ENCODE measurements at regions not wholly inside any gene's neighbourhood (a gene's known extent, or its start where the extent isn't known, plus 50 kb on each side); places are given as distances from the start of the nearest gene placed in this dataset.

DNA sequence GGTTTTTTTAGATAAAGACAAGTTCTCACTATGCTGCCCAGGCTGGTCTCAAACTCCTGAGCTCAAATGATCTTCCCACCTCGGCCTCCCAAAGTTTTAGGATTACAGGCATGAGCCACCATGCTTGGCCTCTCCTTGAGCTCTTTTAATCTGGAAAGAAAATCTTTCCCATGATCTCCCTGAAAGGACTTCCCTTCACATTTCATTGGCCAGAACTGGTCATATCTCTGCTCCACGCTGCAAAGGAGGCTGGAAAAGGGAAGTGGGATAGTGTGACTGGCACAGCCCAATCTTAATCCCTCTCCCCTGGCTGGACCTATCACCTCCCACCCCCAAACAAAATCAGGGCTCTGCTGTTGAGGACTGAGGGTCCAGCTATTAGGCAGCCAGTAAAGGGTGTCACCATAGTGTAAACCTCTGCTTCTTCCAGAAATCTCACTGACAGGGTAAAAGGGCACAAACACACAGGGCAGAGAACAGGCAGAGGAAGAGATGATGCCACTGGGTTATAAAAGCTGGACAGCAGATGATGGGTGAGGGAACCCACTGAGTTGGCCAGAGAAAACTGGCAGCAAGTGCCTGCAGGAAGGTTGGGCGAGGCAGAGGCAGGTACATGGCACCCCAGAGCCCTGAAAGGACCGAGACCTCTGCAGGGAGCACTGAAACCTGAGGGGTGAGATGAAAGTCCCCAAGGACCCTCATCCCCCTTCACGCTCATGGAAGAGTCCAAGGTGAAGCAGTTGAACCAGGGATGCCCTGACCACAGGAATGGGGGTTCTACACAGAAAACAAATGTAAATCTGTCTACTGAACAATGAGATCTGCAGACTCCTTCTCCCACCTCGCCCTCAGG, 83.1 kb upstream of the PTPN1 start:
- TF ChIP-seq CTCF (IDR thresholded peaks at IDR 0.05) (no peak), POLR2AphosphoS5 (IDR thresholded peaks at IDR 0.05; ENCODE audit: insufficient read depth in 1 of 2, low read depth in 1 of 2) (no peak), POLR2A (IDR thresholded peaks at IDR 0.05) (no peak)
